DOHH2 (cell line): ENCODE measurements at regions not wholly inside any gene's neighbourhood (a gene's known extent, or its start where the extent isn't known, plus 50 kb on each side); places are given as distances from the start of the nearest gene placed in this dataset.

Experiments
- H3F3A ChIP-seq: fragments of 200-600 bp; sonication (generic), shearing (Covaris generic); 2 replicates; pipeline ENCODE4 v1.6.0; 2016; ENCODE audit warnings: antibody characterized with exemption, mild to moderate bottlenecking; ENCODE audit not compliant: control insufficient read depth, insufficient read depth
- H3K27ac ChIP-seq: fragments of 200-600 bp; sonication (generic); 2 replicates; pipeline ENCODE4 v1.5.1; 2014; ENCODE audit warnings: low read depth, mild to moderate bottlenecking, low read length, moderate library complexity
- H3K27me3 ChIP-seq: fragments of 200-600 bp; sonication (generic); 2 replicates; pipeline ENCODE4 v1.6.1; 2014; ENCODE audit warnings: mild to moderate bottlenecking, low read length, mixed read lengths; ENCODE audit not compliant: control insufficient read depth
- H3K36me3 ChIP-seq: fragments of 200-600 bp; sonication (generic); 2 replicates; pipeline ENCODE4 v1.6.1; 2014; ENCODE audit warnings: mild to moderate bottlenecking, low read length, moderate library complexity, mixed read lengths; ENCODE audit not compliant: control insufficient read depth
- H3K4me1 ChIP-seq: fragments of 200-600 bp; sonication (generic); 2 replicates; pipeline ENCODE4 v1.6.1; 2014; ENCODE audit warnings: mild to moderate bottlenecking, low read length, mixed read lengths; ENCODE audit not compliant: control insufficient read depth
- H3K4me2 ChIP-seq: fragments of 200-600 bp; sonication (generic); 2 replicates; pipeline ENCODE4 v1.6.0; 2014; ENCODE audit warnings: mild to moderate bottlenecking, low read length, moderate library complexity
- H3K4me3 ChIP-seq: fragments of 200-600 bp; sonication (generic); 2 replicates; pipeline ENCODE4 v1.5.1; 2014; ENCODE audit warnings: mild to moderate bottlenecking, low read length, mixed read lengths
- H3K79me2 ChIP-seq: fragments of 200-600 bp; sonication (generic); 2 replicates; pipeline ENCODE4 v1.6.1; 2014; ENCODE audit warnings: mild to moderate bottlenecking, low read length, mixed read lengths; ENCODE audit not compliant: control insufficient read depth
- H3K9me2 ChIP-seq: fragments of 200-600 bp; sonication (generic); replicated peaks from 2 replicates; pipeline ENCODE4 v1.6.1; 2014; ENCODE audit warnings: mild to moderate bottlenecking, low read length, mixed read lengths; ENCODE audit not compliant: control insufficient read depth
- H3K9me3 ChIP-seq: fragments of 200-600 bp; sonication (generic); 2 replicates; pipeline ENCODE4 v1.6.1; 2014; ENCODE audit warnings: antibody characterized with exemption, low read length, mixed read lengths; ENCODE audit not compliant: control insufficient read depth, insufficient read depth
- H4K20me1 ChIP-seq: fragments of 200-600 bp; sonication (generic); 2 replicates; pipeline ENCODE4 v1.6.0; 2014; ENCODE audit warnings: low read depth, mild to moderate bottlenecking, antibody characterized with exemption, low read length, moderate library complexity; ENCODE audit not compliant: control insufficient read depth, insufficient read depth
- EZH2phosphoT487 ChIP-seq: fragments of 200-600 bp; sonication (generic); IDR thresholded peaks from 2 replicates; pipeline ENCODE4 v1.6.1; 2017; ENCODE audit warnings: borderline replicate concordance, mild to moderate bottlenecking, antibody characterized with exemption, low read length, moderate library complexity, mixed read lengths
- TF ChIP-seq, protein P1 (sequence below): fragments of 200-600 bp; sonication (generic); IDR thresholded peaks from one replicate; pipeline ENCODE4 v1.5.1; 2014; ENCODE audit warnings: antibody characterized with exemption, mild to moderate bottlenecking, low read depth, low read length; ENCODE audit not compliant: poor library complexity, severe bottlenecking

DNA sequence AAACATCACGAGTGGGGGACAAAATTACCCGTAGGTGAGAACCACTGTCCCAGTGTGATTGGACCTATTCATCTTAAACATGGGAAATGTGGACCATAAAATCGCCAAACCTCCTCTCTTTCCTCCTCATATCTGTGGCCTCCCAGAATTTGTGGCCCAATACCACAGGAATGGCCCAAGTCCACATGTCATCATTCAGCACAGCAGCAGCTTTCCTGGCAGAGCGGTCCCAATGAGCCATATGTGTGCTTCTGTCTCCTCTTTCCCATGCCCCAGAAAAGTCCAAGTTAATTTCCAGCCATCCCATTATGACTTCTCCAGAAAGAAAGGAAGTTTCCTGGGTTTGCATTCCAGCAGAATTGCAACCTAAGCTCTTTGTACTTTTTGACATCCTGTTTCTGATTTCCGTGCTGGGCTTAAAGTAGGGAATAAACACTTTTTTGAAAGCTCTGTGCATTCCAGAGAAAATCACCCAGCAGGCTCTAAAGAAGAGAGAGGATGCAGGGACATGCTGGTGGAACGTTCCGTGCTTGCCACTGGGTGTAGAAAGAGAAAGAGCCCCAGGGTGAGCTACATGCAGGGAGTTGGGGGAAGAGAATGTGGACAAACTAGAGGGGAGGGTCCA lies 259.4 kb upstream of the PROK2 start:
- no peak overlapping the region for H3K4me3 ChIP-seq
- H3F3A ChIP-seq, result no peaks in the 10 kb centered on the region
- H3K27ac ChIP-seq, result no peak overlapping the region
- H4K20me1 ChIP-seq, result no peaks in the 10 kb centered on the region
- H3K79me2 ChIP-seq, result no peaks in the 10 kb centered on the region
- no peaks in the 10 kb centered on the region for H3K27me3 ChIP-seq
- H3K9me3 ChIP-seq, result no peaks in the 10 kb centered on the region
- H3K36me3 ChIP-seq, result peaks cover 26% of the 10 kb centered on the region
- H3K9me2 ChIP-seq, result no peaks in the 10 kb centered on the region
- TF ChIP-seq EZH2phosphoT487, result no peak
- TF ChIP-seq, protein P1, sequence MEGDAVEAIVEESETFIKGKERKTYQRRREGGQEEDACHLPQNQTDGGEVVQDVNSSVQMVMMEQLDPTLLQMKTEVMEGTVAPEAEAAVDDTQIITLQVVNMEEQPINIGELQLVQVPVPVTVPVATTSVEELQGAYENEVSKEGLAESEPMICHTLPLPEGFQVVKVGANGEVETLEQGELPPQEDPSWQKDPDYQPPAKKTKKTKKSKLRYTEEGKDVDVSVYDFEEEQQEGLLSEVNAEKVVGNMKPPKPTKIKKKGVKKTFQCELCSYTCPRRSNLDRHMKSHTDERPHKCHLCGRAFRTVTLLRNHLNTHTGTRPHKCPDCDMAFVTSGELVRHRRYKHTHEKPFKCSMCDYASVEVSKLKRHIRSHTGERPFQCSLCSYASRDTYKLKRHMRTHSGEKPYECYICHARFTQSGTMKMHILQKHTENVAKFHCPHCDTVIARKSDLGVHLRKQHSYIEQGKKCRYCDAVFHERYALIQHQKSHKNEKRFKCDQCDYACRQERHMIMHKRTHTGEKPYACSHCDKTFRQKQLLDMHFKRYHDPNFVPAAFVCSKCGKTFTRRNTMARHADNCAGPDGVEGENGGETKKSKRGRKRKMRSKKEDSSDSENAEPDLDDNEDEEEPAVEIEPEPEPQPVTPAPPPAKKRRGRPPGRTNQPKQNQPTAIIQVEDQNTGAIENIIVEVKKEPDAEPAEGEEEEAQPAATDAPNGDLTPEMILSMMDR, result no peak
- peaks cover 20% of the 10 kb centered on the region for H3K4me1 ChIP-seq
- no peak overlapping the region for H3K4me2 ChIP-seq

DNA sequence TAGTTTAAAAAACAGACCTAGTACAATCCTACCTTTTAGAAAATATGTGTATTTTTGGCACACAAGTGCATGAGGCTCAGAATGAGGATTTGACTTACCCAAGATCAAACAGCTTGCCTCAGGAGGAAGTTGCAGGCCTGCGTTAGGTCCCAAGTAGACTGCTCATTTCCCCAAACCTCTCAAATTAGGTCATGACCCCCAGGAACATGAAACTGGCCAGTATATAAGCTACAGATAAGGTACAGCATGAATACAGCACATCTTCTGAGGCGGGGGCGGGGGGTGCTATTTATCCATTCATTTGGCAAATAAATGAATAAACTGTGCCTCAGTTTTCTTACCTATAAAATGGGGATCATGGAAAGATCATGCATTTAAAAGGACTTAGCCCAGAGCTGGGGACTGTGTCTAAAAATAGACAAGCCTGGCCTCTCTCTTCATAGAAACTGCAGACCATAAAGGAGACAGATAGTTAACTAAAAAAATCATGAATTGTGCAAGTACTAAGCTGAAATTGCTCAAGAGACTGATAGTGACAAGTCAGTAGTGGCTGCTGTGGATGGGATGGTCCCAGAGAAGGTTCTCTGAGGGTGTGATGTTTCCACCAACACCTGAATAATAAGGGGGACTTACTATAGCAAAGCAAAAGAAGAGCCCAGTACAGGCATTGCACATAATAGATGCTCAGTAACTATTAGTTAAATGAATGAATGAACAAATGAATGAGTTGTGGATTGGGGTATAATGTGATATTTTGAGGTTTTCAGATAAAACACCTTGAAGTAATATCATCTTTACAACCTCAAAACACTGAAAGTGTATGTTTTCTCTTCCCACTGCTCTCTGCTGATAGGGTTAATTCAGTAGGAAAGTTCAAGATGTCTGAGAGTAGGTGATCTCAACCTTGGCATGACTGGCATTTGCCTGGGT lies 258.5 kb upstream of the PROK2 start:
- Histone ChIP-seq H3K79me2 (no peaks in the 10 kb centered on the region), H3K4me2 (no peak overlapping the region)
- TF ChIP-seq EZH2phosphoT487, result no peak
- TF ChIP-seq, protein P1, result no peak

DNA sequence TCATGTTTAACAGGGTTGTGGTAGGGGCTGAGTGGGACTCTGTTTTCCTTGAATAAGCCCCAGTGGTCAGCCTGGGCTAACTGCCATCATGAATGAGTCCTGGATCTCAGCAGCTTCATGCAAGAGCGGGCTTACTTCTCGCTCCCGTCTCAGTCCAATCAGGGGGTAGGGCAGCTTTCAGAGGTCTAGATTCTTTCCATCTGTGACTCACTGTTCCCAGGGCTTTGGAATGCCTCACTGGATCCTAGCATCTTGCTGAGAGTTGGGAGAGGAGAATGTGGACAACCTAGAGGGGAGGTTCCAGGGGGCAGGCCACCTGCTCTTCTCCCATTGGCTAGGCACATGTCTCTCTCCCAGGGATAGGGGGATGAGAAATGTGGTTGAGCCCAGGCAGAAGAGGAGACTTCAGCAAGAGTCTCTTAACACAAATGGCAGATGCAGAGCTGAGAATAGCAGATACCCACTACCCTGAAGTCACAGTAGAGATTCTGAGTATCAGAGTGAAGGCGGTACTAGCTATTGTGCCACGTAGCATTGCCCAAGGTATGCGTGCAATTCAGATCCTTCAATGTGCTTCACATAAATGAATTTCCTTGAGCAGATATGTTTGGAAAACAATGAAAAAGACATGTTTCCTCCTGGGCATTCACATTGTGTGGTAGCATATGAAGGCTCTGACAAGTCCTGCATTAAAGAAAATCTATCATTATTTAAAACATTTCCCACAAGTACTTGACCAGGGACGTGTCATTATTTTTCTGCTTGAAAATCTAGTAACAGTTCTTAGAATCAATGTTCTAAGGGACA lies 257.7 kb upstream of the PROK2 start:
- H3K4me1 ChIP-seq, result peaks cover 20% of the 10 kb centered on the region
- H3K9me2 ChIP-seq, result no peaks in the 10 kb centered on the region
- H3K36me3 ChIP-seq, result peaks cover 35% of the 10 kb centered on the region
- H3F3A ChIP-seq, result no peaks in the 10 kb centered on the region
- H3K4me3 ChIP-seq, result no peak overlapping the region
- H3K79me2 ChIP-seq, result no peaks in the 10 kb centered on the region
- H3K27me3 ChIP-seq, result no peaks in the 10 kb centered on the region
- H3K27ac ChIP-seq, result no peak overlapping the region
- no peak overlapping the region for H3K4me2 ChIP-seq
- H3K9me3 ChIP-seq, result peaks cover 5% of the 10 kb centered on the region; the same call in 1 of the 2 replicates
- TF ChIP-seq EZH2phosphoT487, result no peak
- TF ChIP-seq, protein P1, result no peak
- no peaks in the 10 kb centered on the region for H4K20me1 ChIP-seq

More for the DNA sequence above, 258.5 kb upstream of the PROK2 start:
- no peaks in the 10 kb centered on the region for H3K9me2 ChIP-seq
- no peak overlapping the region for H3K4me3 ChIP-seq
- no peaks in the 10 kb centered on the region for H3F3A ChIP-seq
- peaks cover 20% of the 10 kb centered on the region for H3K4me1 ChIP-seq
- H3K27me3 ChIP-seq, result no peaks in the 10 kb centered on the region
- no peak overlapping the region for H3K27ac ChIP-seq
- no peaks in the 10 kb centered on the region for H3K9me3 ChIP-seq
- H3K36me3 ChIP-seq, result peaks cover 27% of the 10 kb centered on the region
- H4K20me1 ChIP-seq, result no peaks in the 10 kb centered on the region
